HEK293T (cell line): ENCODE measurements at regions not wholly inside any gene's neighbourhood (a gene's known extent, or its start where the extent isn't known, plus 50 kb on each side); places are given as distances from the start of the nearest gene placed in this dataset.

Experiments
- ELF4 ChIP-seq: fragments of 450-650 bp; IDR thresholded peaks from 2 replicates; pipeline ENCODE4 v1.6.1; 2017; ENCODE audit warnings: antibody characterized with exemption
- FOXA1 ChIP-seq: fragments of 450-650 bp; IDR thresholded peaks from 2 replicates; pipeline ENCODE4 v1.6.1; 2016; ENCODE audit warnings: mild to moderate bottlenecking
- FOXM1 ChIP-seq: fragments of 450-650 bp; IDR thresholded peaks from 2 replicates; pipeline ENCODE4 v1.6.1; 2017; ENCODE audit warnings: mild to moderate bottlenecking, borderline replicate concordance
- L3MBTL2 ChIP-seq: fragments of 450-650 bp; conservative IDR thresholded peaks from 2 replicates; pipeline ENCODE4 v1.6.1; 2016; ENCODE audit warnings: mild to moderate bottlenecking

- no peak for TF ChIP-seq ELF4
- TF ChIP-seq L3MBTL2 = no peak
- no peak for TF ChIP-seq FOXA1
- TF ChIP-seq FOXM1 = no peak
Measured at GRCh38 chr6:98717322-98717877, 117.0 kb upstream of the POU3F2 start.
